HFFc6 (cell line): ENCODE measurements at regions not wholly inside any gene's neighbourhood (a gene's known extent, or its start where the extent isn't known, plus 50 kb on each side); places are given as distances from the start of the nearest gene placed in this dataset.
"Not testable (repeated sequence)": the region's sequence is repeated elsewhere in the genome, so short reads cannot be mapped to it uniquely, and the experiment has no call there.

Experiments
- DNase-seq: peaks from one replicate; pipeline ENCODE4 v3.0.0-alpha.2; 2018
- H3K27ac Mint-ChIP-seq: 2 replicates; pipeline ENCODE4 v1.8.0; 2020; ENCODE audit warnings: mild to moderate bottlenecking, mixed read lengths
- H3K27me3 Mint-ChIP-seq: 2 replicates; pipeline ENCODE4 v1.8.0; 2021; ENCODE audit warnings: mild to moderate bottlenecking, moderate library complexity, mixed read lengths; ENCODE audit not compliant: insufficient read depth
- H3K36me3 Mint-ChIP-seq: 2 replicates; pipeline ENCODE4 v1.8.0; 2021; ENCODE audit warnings: low read depth, mixed read lengths
- H3K4me1 Mint-ChIP-seq: 2 replicates; pipeline ENCODE4 v1.8.0; 2020; ENCODE audit warnings: low read depth, mixed read lengths
- H3K4me3 Mint-ChIP-seq: 2 replicates; pipeline ENCODE4 v1.8.0; 2020; ENCODE audit warnings: mild to moderate bottlenecking, moderate library complexity, mixed read lengths
- H3K9me3 Mint-ChIP-seq: 2 replicates; pipeline ENCODE4 v1.8.0; 2020; ENCODE audit warnings: mild to moderate bottlenecking, mixed read lengths
- TF ChIP-seq, protein P1 (sequence below): fragments of 200-600 bp; sonication (generic); IDR thresholded peaks from 2 replicates; pipeline ENCODE4 v1.5.0; 2021; ENCODE audit warnings: antibody characterized with exemption, mild to moderate bottlenecking

DNA sequence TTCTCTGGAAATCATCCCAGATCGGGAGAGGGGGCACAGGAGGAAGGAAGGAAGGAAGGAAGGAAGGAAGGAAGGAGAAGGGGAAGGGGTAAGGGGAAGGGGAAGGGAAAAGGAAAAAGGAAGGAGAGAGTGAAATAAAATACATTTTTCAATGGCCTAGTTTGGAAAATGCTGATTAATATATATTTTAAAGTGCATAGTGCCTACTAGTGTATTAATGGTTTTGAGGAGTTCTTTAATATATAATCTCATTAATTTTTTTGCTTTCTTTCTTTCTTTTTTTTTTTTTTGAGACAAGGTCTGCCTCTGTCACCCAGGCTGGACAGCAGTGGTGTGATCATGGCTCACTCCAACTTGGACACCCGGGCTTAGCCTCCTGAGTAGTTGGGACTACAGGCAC is 107.8 kb upstream of the FOLH1 start:
- Mint-ChIP-seq H3K27ac (no peak overlapping the region), H3K9me3 (peaks cover 45% of the 10 kb centered on the region), H3K4me1 (no peaks in the 10 kb centered on the region), H3K4me3 (no peak overlapping the region), H3K36me3 (no peaks in the 10 kb centered on the region), H3K27me3 (no peaks in the 10 kb centered on the region; the same call in 1 of the 2 replicates)
- TF ChIP-seq, protein P1, sequence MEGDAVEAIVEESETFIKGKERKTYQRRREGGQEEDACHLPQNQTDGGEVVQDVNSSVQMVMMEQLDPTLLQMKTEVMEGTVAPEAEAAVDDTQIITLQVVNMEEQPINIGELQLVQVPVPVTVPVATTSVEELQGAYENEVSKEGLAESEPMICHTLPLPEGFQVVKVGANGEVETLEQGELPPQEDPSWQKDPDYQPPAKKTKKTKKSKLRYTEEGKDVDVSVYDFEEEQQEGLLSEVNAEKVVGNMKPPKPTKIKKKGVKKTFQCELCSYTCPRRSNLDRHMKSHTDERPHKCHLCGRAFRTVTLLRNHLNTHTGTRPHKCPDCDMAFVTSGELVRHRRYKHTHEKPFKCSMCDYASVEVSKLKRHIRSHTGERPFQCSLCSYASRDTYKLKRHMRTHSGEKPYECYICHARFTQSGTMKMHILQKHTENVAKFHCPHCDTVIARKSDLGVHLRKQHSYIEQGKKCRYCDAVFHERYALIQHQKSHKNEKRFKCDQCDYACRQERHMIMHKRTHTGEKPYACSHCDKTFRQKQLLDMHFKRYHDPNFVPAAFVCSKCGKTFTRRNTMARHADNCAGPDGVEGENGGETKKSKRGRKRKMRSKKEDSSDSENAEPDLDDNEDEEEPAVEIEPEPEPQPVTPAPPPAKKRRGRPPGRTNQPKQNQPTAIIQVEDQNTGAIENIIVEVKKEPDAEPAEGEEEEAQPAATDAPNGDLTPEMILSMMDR = no peak
- DNase-seq = no peak

DNA sequence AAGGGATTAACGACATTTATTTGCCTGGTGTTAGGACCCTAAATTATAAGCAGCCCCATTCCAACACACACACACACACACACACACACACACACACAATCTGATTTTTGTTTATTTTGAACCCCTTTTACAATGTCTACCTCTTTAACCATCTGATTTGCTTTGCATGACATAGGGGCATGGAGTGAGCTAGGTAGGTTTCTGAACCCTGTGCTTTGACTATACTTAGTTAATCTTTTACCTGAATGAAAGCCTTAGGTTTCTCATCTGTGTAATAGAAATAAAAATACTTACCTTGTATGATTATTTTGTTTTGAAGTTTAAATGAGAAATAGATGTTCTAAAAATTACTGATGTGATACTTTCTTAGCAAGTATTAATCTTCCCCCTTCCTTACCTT is 94.7 kb upstream of the FOLH1 start:
- no peak for DNase-seq
- H3K4me3 Mint-ChIP-seq = no peak overlapping the region
- no peaks in the 10 kb centered on the region; the same call in 1 of the 2 replicates for H3K27me3 Mint-ChIP-seq
- H3K9me3 Mint-ChIP-seq = peaks cover 6% of the 10 kb centered on the region
- H3K4me1 Mint-ChIP-seq = no peaks in the 10 kb centered on the region
- TF ChIP-seq, protein P1 = no peak
- H3K36me3 Mint-ChIP-seq = no peaks in the 10 kb centered on the region
- H3K27ac Mint-ChIP-seq = no peak overlapping the region

DNA sequence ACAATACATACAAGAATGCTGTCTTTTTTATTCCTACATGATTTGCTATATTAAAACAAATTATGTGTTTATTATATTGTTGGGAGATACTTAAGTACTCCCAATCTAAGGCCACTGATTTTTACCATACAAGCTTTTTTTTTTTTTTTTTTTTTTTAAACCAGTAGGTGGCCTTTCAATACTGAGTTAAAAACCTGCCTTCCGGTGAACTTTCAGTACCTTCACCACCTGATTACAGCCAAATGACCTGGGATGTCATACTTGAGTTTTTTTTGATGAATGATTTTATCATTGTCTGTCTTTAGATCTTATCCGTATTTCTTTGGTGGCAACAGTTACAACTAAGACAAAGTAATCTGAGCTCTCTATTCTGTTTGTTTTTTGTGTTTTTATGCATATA is 94.0 kb upstream of the FOLH1 start:
- no peak overlapping the region for H3K27ac Mint-ChIP-seq

DNA sequence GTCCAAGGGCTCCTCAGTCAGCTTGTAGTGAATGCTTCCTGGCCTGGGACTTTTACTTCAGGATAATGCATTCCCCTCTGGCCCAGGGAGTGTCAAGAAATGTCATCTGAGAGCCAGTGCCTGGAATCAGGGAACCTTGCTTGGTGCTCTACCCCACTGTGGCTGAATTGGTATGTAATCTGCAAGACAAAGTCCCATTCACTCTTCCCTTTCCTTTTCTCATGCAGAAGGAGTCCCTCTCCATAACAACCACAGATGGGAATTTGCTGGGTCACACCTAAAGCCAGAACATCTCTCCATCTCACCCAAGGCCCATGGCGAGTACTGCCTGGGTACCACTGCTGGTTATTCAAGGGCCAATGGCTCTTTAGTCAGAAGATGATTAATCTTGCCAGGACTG is 89.6 kb upstream of the FOLH1 start:
- not testable (repeated sequence) for H3K4me1 Mint-ChIP-seq, H3K36me3 Mint-ChIP-seq, H3K27ac Mint-ChIP-seq, H3K4me3 Mint-ChIP-seq, DNase-seq, H3K27me3 Mint-ChIP-seq
- H3K9me3 Mint-ChIP-seq = peaks cover 20% of the 10 kb centered on the region

More for the DNA sequence above, 94.0 kb upstream of the FOLH1 start:
- H3K36me3 Mint-ChIP-seq = no peaks in the 10 kb centered on the region
- H3K27me3 Mint-ChIP-seq = no peaks in the 10 kb centered on the region; the same call in 1 of the 2 replicates
- DNase-seq = no peak
- H3K4me3 Mint-ChIP-seq = no peak overlapping the region
- H3K9me3 Mint-ChIP-seq = peaks cover 13% of the 10 kb centered on the region
- TF ChIP-seq, protein P1 = no peak
- H3K4me1 Mint-ChIP-seq = no peaks in the 10 kb centered on the region

DNA sequence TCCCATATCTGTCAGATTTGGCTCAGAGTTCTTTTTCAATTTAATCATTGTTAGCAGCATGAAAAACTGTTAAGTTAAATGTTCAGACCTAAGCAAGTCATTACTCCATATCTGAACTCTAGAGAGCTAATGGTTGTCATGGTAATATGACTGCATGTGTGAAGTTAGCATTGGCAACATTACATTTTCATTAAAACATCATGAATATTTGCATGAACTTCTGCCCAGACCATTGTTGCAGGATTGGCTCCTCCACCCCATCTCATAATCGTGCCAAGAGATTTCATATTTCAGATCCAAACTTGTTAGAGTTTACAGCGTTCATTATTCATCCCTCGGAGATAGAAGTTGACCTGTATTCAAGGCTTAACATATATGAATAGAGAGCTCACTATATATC is 75.5 kb upstream of the FOLH1 start:
- H3K4me1 Mint-ChIP-seq, H3K27ac Mint-ChIP-seq, H3K27me3 Mint-ChIP-seq, DNase-seq, H3K36me3 Mint-ChIP-seq, H3K4me3 Mint-ChIP-seq: not testable (repeated sequence)
- H3K9me3 Mint-ChIP-seq = peaks cover 19% of the 10 kb centered on the region

DNA sequence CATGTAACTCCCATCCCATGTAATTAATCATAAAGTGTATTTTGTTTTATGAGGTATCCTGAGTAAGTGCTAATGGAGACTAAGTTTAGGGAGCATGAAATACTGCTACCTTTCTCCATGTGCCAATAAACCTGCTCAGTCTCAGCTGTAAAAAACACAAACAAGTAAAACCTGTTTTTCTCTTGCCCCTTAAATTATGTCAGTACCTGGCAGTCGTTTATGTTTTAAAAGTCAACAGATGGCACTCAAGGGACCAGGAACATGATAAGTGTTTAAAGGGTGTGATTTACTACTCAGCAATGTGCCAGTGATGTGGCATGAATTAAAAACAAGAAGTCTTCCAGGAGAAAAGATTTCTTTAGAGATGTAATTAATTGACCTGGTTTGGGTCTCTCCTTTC is 74.9 kb upstream of the FOLH1 start:
- H3K27ac Mint-ChIP-seq, H3K4me1 Mint-ChIP-seq, H3K4me3 Mint-ChIP-seq, H3K36me3 Mint-ChIP-seq, H3K27me3 Mint-ChIP-seq, DNase-seq: not testable (repeated sequence)
- peaks cover 19% of the 10 kb centered on the region for H3K9me3 Mint-ChIP-seq

DNA sequence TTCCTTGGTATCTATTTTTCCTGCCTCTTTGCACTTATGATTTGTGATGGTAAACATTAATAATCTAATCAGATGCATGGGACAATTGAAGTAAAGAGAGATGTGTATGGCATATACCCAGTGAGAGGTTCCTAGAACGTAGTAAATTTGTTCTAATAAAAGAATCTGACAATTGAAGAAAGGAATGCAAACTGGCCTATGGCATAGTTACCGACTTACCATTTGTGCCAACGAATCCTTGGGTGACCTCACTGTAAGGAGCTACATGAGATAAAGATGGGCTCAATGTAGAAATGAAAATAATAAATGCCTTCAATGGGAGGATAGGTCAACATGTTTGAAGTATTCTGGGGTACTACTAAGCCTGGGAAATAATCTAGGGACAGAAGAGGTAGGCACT is 73.7 kb upstream of the FOLH1 start:
- DNase-seq, H3K4me1 Mint-ChIP-seq, H3K36me3 Mint-ChIP-seq, H3K27me3 Mint-ChIP-seq, H3K27ac Mint-ChIP-seq, H3K4me3 Mint-ChIP-seq: not testable (repeated sequence)
- peaks cover 29% of the 10 kb centered on the region for H3K9me3 Mint-ChIP-seq

DNA sequence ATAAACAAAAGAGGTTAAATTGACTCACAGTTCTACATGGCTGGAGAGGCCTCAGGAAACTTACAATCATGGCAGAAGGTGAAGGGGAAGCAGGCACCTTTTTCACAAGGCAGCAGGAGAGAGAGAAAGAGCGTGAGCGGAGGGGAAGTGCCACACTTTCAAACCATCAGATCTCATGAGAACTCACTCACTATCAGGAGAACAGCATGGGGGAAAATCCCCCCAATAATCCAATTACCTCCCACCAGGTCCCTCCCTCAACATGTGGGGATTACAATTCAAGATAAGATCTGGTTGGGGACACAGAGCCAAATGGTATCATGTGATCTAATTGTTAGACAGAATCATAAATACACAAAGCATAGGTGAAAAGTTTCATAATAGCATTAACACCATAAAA is 69.5 kb upstream of the FOLH1 start:
- peaks cover 36% of the 10 kb centered on the region for H3K9me3 Mint-ChIP-seq
- not testable (repeated sequence) for H3K27ac Mint-ChIP-seq, H3K4me3 Mint-ChIP-seq, DNase-seq, H3K27me3 Mint-ChIP-seq, H3K36me3 Mint-ChIP-seq, H3K4me1 Mint-ChIP-seq
